ENCODE measurements at regions not wholly inside any gene's neighbourhood (a gene's known extent, or its start where the extent isn't known, plus 50 kb on each side); places are given as distances from the start of the nearest gene placed in this dataset.

DNA sequence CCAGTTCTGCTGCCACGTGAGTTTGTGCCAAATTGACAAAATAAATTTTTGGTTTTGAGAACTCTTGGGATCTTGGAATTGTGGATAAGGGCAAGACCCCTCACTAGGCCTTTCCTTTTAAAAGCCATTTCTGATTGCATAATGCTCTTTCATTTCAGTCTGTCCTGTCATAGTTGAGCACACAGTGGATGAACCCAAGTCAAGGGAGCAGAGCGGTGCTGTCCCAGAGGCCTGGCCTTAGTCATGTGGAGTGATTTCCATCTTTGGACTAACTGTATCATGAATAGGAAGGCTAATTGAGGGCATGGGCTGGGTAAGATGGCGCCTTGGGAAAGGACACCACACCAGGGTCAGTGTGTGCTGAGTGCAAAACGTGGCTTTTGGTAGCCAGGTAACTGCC lies 304.0 kb downstream of the UACA start:
- ChIA-PET CTCF (interaction anchor here (0.7 to 2.1 kb wide), 5 partner anchors 13 to 982 kb away, joined by 3 to 6 read pairs (median 4); no protein-coding TSS in a partner anchor), RAD21 (ENCODE audit: unreplicated experiment) (no interaction called here), SMC1A (ENCODE audit: uncharacterized antibody, unreplicated experiment) (interaction anchor here (1.1 kb wide), 1 partner anchor 29 kb away, joined by 3 read pairs; no protein-coding TSS in a partner anchor), POLR2A (no interaction called here)
- no peak overlapping the region for H3K9ac ChIP-seq (ENCODE audit: control insufficient read depth, insufficient read depth, low read length)
- H3K4me1 ChIP-seq (ENCODE audit: control insufficient read depth, insufficient read depth, low read length), result peaks cover 31% of the 10 kb centered on the region
- ATAC-seq (no peak), FAIRE-seq (no peak), DNase-seq (ENCODE audit: low read depth, low spot score) (no peak)
- no TSS peak for BruUV-seq (replicated peaks)
- no peaks in the 10 kb centered on the region for H3K79me2 ChIP-seq (ENCODE audit: control insufficient read depth, insufficient read depth, low read length)
- H3K4me2 ChIP-seq (ENCODE audit: control insufficient read depth, insufficient read depth), result no peak overlapping the region
- H3K27me3 ChIP-seq (replicated peaks in 1 of 2; ENCODE audit: control insufficient read depth in 2 of 2, insufficient read depth in 2 of 2, low read length in 1 of 2), result no peaks in the 10 kb centered on the region
- WGBS (ENCODE audit: insufficient coverage, insufficient replicate concordance, low lambda C conversion rate, missing lambda C conversion rate), result 79% methylated on average over 4 of the region's 4 CpGs
- no peaks in the 10 kb centered on the region for H4K20me1 ChIP-seq (ENCODE audit: control insufficient read depth, insufficient read depth)
- in situ Hi-C loops (cut with MboI), result no loop called here
- no peak overlapping the region for H2AFZ ChIP-seq (ENCODE audit: control insufficient read depth, low read depth, low read length)
- no peak overlapping the region for H3K27ac ChIP-seq (ENCODE audit: control insufficient read depth, insufficient read depth)
- no peaks in the 10 kb centered on the region for H3K36me3 ChIP-seq (ENCODE audit: control insufficient read depth in 2 of 2, insufficient read depth in 2 of 2, low read length in 1 of 2)
- H3K9me3 ChIP-seq (replicated peaks; ENCODE audit: control insufficient read depth, insufficient read depth, low read length), result no peaks in the 10 kb centered on the region
- no peak overlapping the region for H3K4me3 ChIP-seq
- intact Hi-C loops (cut with micrococcal nuclease; ENCODE audit: unreplicated experiment), result no loop called here
- no peak for TF ChIP-seq HCFC1 (IDR thresholded peaks at IDR 0.05; ENCODE audit: low read length)
- no peak for TF ChIP-seq ZNF24 (IDR thresholded peaks at IDR 0.05)
- no peak for TF ChIP-seq ZNF384 (IDR thresholded peaks at IDR 0.05; ENCODE audit: borderline replicate concordance, low read depth, low read length)
- TF ChIP-seq PKNOX1 (IDR thresholded peaks at IDR 0.05), result no peak
- no peak for TF ChIP-seq PBX3 (IDR thresholded peaks at IDR 0.05; ENCODE audit: insufficient replicate concordance, low read depth, low read length)
- TF ChIP-seq, protein P1, sequence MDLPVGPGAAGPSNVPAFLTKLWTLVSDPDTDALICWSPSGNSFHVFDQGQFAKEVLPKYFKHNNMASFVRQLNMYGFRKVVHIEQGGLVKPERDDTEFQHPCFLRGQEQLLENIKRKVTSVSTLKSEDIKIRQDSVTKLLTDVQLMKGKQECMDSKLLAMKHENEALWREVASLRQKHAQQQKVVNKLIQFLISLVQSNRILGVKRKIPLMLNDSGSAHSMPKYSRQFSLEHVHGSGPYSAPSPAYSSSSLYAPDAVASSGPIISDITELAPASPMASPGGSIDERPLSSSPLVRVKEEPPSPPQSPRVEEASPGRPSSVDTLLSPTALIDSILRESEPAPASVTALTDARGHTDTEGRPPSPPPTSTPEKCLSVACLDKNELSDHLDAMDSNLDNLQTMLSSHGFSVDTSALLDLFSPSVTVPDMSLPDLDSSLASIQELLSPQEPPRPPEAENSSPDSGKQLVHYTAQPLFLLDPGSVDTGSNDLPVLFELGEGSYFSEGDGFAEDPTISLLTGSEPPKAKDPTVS (IDR thresholded peaks at IDR 0.05; ENCODE audit: low read depth, low read length), result no peak
- no peak for TF ChIP-seq MXI1 (IDR thresholded peaks at IDR 0.05; ENCODE audit: low read depth, low read length)
- TF ChIP-seq RUNX3 (IDR thresholded peaks at IDR 0.05; ENCODE audit: low read length), result no peak
- TF ChIP-seq RB1 (IDR thresholded peaks at IDR 0.05; ENCODE audit: borderline replicate concordance), result no peak
- TF ChIP-seq, protein P2, sequence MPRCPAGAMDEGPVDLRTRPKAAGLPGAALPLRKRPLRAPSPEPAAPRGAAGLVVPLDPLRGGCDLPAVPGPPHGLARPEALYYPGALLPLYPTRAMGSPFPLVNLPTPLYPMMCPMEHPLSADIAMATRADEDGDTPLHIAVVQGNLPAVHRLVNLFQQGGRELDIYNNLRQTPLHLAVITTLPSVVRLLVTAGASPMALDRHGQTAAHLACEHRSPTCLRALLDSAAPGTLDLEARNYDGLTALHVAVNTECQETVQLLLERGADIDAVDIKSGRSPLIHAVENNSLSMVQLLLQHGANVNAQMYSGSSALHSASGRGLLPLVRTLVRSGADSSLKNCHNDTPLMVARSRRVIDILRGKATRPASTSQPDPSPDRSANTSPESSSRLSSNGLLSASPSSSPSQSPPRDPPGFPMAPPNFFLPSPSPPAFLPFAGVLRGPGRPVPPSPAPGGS (IDR thresholded peaks at IDR 0.05; ENCODE audit: borderline replicate concordance, insufficient read depth, low read depth, low read length, poor library complexity, severe bottlenecking), result no peak
- no peak for TF ChIP-seq SUZ12 (IDR thresholded peaks at IDR 0.05; ENCODE audit: unreplicated experiment)
- no peak for TF ChIP-seq STAT3 (IDR thresholded peaks at IDR 0.05; ENCODE audit: low read depth, low read length)
- TF ChIP-seq REST (IDR thresholded peaks at IDR 0.05; ENCODE audit: low read depth, low read length), result no peak
- no peak for TF ChIP-seq FOXK2 (IDR thresholded peaks at IDR 0.05)
